Gastroesophageal sphincter (tissue), 4 donors: ENCODE measurements at regions not wholly inside any gene's neighbourhood (a gene's known extent, or its start where the extent isn't known, plus 50 kb on each side); places are given as distances from the start of the nearest gene placed in this dataset.

Source experiments
- ATAC-seq: fragments of 150-250 bp; one replicate; pipeline ENCODE4 v1.9.1; 2016; ENCODE audit warnings: mild to moderate bottlenecking, moderate library complexity
- H3K27ac ChIP-seq, 4 donors: fragments of 200-600 bp; sonication (generic) in 3 of 4; 1 replicate in 3 of 4; 2 replicates in 1 of 4; pipeline ENCODE4 v1.5.1; 2016 to 2019
- H3K27me3 ChIP-seq: fragments of 200-600 bp; sonication (generic); one replicate; pipeline ENCODE4 v1.5.1; 2019
- H3K36me3 ChIP-seq, 2 donors: fragments of 200-600 bp; sonication (generic); one replicate each; pipeline ENCODE4 v1.5.1; 2019; ENCODE audit warnings: control low read depth in 1 of 2
- H3K4me1 ChIP-seq, 3 donors: fragments of 200-600 bp; sonication (generic); 1 replicate in 2 of 3; 2 replicates in 1 of 3; pipeline ENCODE4 v1.5.1; 2016 to 2019; ENCODE audit warnings: control low read depth in 2 of 3
- H3K4me3 ChIP-seq, 2 donors: fragments of 200-600 bp; sonication (generic); one replicate each; pipeline ENCODE4 v1.5.1; 2019; ENCODE audit warnings: mild to moderate bottlenecking in 1 of 2, moderate library complexity in 1 of 2
- H3K9me3 ChIP-seq, 3 donors: fragments of 200-600 bp; sonication (generic); one replicate each; pipeline ENCODE4 v1.5.1; 2017 to 2019; ENCODE audit warnings: control low read depth in 2 of 3
- CTCF ChIP-seq, 4 experiments: fragments of 200-600 bp in 2 of 4; fragments of 450-650 bp in 2 of 4; sonication (generic) in 1 of 4; IDR thresholded peaks; one replicate each; pipeline ENCODE4 v1.5.1; 2017 to 2019; ENCODE audit warnings: antibody characterized with exemption in 4 of 4, mild to moderate bottlenecking in 2 of 4, moderate library complexity in 2 of 4
- EP300 ChIP-seq: sonication (generic); formaldehyde crosslinking; IDR thresholded peaks from one replicate; pipeline ENCODE4 v1.6.1; 2017; ENCODE audit warnings: antibody characterized with exemption, mild to moderate bottlenecking
- POLR2A ChIP-seq, 2 donors: fragments of 450-650 bp; IDR thresholded peaks; one replicate each; pipeline ENCODE4 v1.6.1; 2017; ENCODE audit warnings: antibody characterized with exemption in 2 of 2, mild to moderate bottlenecking in 2 of 2, moderate library complexity in 1 of 2
- POLR2AphosphoS5 ChIP-seq: sonication (generic); formaldehyde crosslinking; IDR thresholded peaks from one replicate; pipeline ENCODE4 v1.6.1; 2017; ENCODE audit warnings: antibody characterized with exemption
- WGBS, 2 donors: methylation state at CpG; one replicate each; pipeline ENCODE4 v1.1.5; 2018; ENCODE audit warnings: low coverage in 1 of 2; 5-methylcytosine and 5-hydroxymethylcytosine counted together

DNA sequence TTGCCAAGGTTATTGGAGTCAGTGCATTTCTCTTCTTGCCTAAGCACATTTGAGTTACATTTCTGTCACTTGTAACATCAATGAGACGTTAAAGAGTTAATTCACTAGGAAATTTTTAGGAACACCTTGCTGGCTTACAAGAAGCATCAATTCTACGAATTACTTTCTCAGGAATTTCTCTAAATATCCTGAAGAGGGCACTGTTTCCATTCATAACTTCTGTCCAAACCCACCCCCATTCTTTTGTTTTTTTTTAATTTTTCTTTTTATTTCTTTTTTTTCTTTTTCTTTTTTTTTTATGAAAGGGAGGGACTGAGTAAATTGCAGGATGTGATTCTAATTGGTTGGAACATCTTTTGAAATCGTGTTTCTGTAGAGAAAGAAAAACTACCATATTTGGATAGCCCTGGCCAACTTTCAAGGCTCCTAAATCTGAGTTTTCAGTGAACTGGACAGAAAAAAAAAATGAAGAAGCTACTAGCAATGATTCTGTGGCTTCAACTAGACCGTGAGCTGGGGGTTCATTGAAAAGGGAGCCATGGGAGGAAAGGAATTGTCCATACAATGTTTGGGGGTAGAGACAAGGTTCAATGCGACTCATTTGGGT lies 285.3 kb downstream of the DAD1 start:
- ATAC-seq: no peak
- Histone ChIP-seq H3K36me3 (no peaks in the 10 kb centered on the region), H3K4me3 (no peak overlapping the region), H3K27me3 (peaks cover 22% of the 10 kb centered on the region), H3K4me1 (no peaks in the 10 kb centered on the region), H3K9me3 (no peaks in the 10 kb centered on the region), H3K27ac (no peak overlapping the region)
- TF ChIP-seq POLR2A (IDR thresholded peaks at IDR 0.05): no peak
- TF ChIP-seq CTCF (IDR thresholded peaks at IDR 0.05): peak in 3 of 4 experiments; percentile 25 to 46 (median 29)
- 35 to 40% methylated on average over 4 to 5 of the region's 5 CpGs for WGBS, 2 donors

DNA sequence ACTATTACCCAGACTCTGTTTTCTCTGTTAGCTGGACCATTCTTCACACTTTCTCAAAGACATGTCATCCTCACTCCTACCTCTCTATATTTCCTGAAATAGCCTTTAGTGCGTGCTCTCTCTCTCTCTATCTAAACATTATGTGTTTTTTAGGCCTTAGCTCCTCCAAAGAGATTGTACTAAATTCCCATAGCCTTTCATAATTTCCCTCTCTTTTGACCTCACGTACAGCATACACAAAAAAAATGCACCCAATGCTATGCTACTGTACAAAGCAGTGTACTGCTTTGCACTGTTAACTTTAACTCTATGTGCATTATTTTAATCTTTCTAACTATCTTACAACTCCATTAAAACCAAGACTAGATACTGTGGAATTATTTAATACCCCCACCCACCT lies 288.4 kb downstream of the DAD1 start:
- WGBS, 2 donors: 36 to 46% methylated on average over 2 of the region's 2 CpGs
- Histone ChIP-seq H3K27me3 (peaks cover 22% of the 10 kb centered on the region), H3K27ac (no peak overlapping the region), H3K36me3 (no peaks in the 10 kb centered on the region), H3K9me3 (no peaks in the 10 kb centered on the region), H3K4me3 (no peak overlapping the region), H3K4me1 (no peaks in the 10 kb centered on the region)
- TF ChIP-seq EP300 (no peak), POLR2AphosphoS5 (no peak), POLR2A (IDR thresholded peaks at IDR 0.05) (no peak), CTCF (IDR thresholded peaks at IDR 0.05) (no peak)
- no peak for ATAC-seq

- no peak overlapping the region for H3K4me3 ChIP-seq
- H3K4me1 ChIP-seq: no peaks in the 10 kb centered on the region
- TF ChIP-seq EP300: no peak
- no peak for TF ChIP-seq CTCF (IDR thresholded peaks at IDR 0.05)
- no peak for TF ChIP-seq POLR2AphosphoS5
- no peak for TF ChIP-seq POLR2A (IDR thresholded peaks at IDR 0.05)
- ATAC-seq: no peak
- H3K27me3 ChIP-seq: peaks cover 12% of the 10 kb centered on the region
- H3K9me3 ChIP-seq: no peaks in the 10 kb centered on the region
- no peaks in the 10 kb centered on the region for H3K36me3 ChIP-seq
- whole genome bisulfite sequencing, 2 donors: 56% methylated on average over 1 of the region's 1 CpG
- no peak overlapping the region for H3K27ac ChIP-seq
Observed at GRCh38 chr14:22297376-22297775, 291.6 kb downstream of the DAD1 start.

DNA sequence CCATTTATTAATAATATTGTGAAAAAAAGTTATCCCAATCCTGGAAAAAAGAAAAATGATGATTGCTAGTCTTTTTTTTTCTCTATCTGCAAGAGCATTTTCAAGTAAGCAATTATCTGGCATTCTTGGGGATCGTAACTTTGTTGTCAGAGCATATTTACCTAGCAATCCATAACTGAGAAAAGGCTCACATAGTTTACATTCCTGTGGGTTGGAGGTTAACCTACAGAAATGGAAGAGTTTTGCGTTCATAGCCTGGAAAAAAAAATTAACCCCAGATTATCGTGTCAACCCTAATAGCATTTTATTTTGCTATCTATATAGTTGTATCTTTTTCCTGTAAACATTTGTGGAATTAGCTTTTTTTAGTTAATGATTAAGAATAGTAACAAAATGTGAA lies 292.3 kb downstream of the DAD1 start:
- H3K4me3 ChIP-seq: no peak overlapping the region
- H3K9me3 ChIP-seq: no peaks in the 10 kb centered on the region
- no peaks in the 10 kb centered on the region for H3K36me3 ChIP-seq
- H3K4me1 ChIP-seq: no peaks in the 10 kb centered on the region
- H3K27me3 ChIP-seq: peaks cover 6% of the 10 kb centered on the region
- no peak for TF ChIP-seq EP300
- no peak for TF ChIP-seq CTCF (IDR thresholded peaks at IDR 0.05)
- no peak for TF ChIP-seq POLR2AphosphoS5
- TF ChIP-seq POLR2A (IDR thresholded peaks at IDR 0.05): no peak
- ATAC-seq: no peak
- 29 to 33% methylated on average over 3 of the region's 3 CpGs for WGBS, 2 donors
- H3K27ac ChIP-seq: no peak overlapping the region

- 47 to 70% methylated on average over 3 to 7 of the region's 7 CpGs for WGBS, 2 donors
- Histone ChIP-seq H3K36me3 (no peaks in the 10 kb centered on the region), H3K4me1 (no peaks in the 10 kb centered on the region), H3K4me3 (no peak overlapping the region), H3K9me3 (no peaks in the 10 kb centered on the region), H3K27me3 (no peaks in the 10 kb centered on the region), H3K27ac (no peak overlapping the region)
- no peak for TF ChIP-seq CTCF (IDR thresholded peaks at IDR 0.05)
- TF ChIP-seq EP300: no peak
- TF ChIP-seq POLR2AphosphoS5: no peak
- TF ChIP-seq POLR2A (IDR thresholded peaks at IDR 0.05): no peak
- ATAC-seq: no peak
Observed at GRCh38 chr14:22296088-22296487, 292.9 kb downstream of the DAD1 start.
